WTC11 (cell line): ENCODE measurements at regions not wholly inside any gene's neighbourhood (a gene's known extent, or its start where the extent isn't known, plus 50 kb on each side); places are given as distances from the start of the nearest gene placed in this dataset.

Source experiments
- ATAC-seq: fragments of 200-7000 bp; cut with Tn5 transposase; 2 replicates; pipeline ENCODE4 v1.10.0; 2021; ENCODE audit warnings: mild to moderate bottlenecking, moderate library complexity
- CTCF ChIA-PET: fragments of 300-600 bp; sonication (Branson Sonifier 250); formaldehyde crosslinking; loops from one replicate; lab custom pipeline; 2021; ENCODE audit warnings: antibody characterized with exemption; lab: Charles Lee
- POLR2A ChIA-PET: fragments of 350-600 bp; sonication (Branson Sonifier 250); formaldehyde crosslinking; loops from one replicate; lab custom pipeline; 2021; ENCODE audit warnings: antibody characterized with exemption; lab: Charles Lee
- DNase-seq: peaks from one replicate; pipeline ENCODE4 v3.0.0; 2021; ENCODE audit warnings: low spot score
- H3K27ac Mint-ChIP-seq: 2 replicates; pipeline ENCODE4 v1.8.0; 2021; ENCODE audit warnings: mixed read lengths
- H3K27me3 Mint-ChIP-seq: 2 replicates; pipeline ENCODE4 v1.8.0; 2021; ENCODE audit warnings: low read depth, mild to moderate bottlenecking, moderate library complexity, mixed read lengths
- H3K36me3 Mint-ChIP-seq: 2 replicates; pipeline ENCODE4 v1.8.0; 2021; ENCODE audit warnings: mixed read lengths
- H3K4me1 Mint-ChIP-seq: 2 replicates; pipeline ENCODE4 v1.8.0; 2022; ENCODE audit warnings: mixed read lengths
- H3K4me3 Mint-ChIP-seq: 2 replicates; pipeline ENCODE4 v1.8.0; 2021; ENCODE audit warnings: mild to moderate bottlenecking, moderate library complexity, mixed read lengths
- H3K9me3 Mint-ChIP-seq: 2 replicates; pipeline ENCODE4 v1.8.0; 2021; ENCODE audit warnings: mixed read lengths
- AR ChIP-seq: fragments of 250-450 bp; sonication (Bioruptor Pico); IDR thresholded peaks from 2 replicates; pipeline ENCODE4 v1.9.0; 2021; ENCODE audit warnings: mild to moderate bottlenecking
- ATF2 ChIP-seq: sonication (generic); formaldehyde crosslinking; IDR thresholded peaks from 2 replicates; pipeline ENCODE4 v1.8.1; 2022; ENCODE audit warnings: low read depth, missing genetic modification reagents, borderline replicate concordance
- CBFB ChIP-seq: sonication (generic); formaldehyde crosslinking; IDR thresholded peaks from 2 replicates; pipeline ENCODE4 v1.8.1; 2022; ENCODE audit warnings: mild to moderate bottlenecking, low read depth, missing genetic modification reagents
- ESRRA ChIP-seq: sonication (generic); formaldehyde crosslinking; IDR thresholded peaks from 2 replicates; pipeline ENCODE4 v1.8.1; 2022; ENCODE audit warnings: mild to moderate bottlenecking, missing genetic modification reagents, borderline replicate concordance
- FOXJ3 ChIP-seq: sonication (generic); formaldehyde crosslinking; IDR thresholded peaks from 2 replicates; pipeline ENCODE4 v1.9.0; 2021; ENCODE audit warnings: missing genetic modification reagents, mild to moderate bottlenecking, borderline replicate concordance
- GTF2I ChIP-seq: fragments of 250-450 bp; sonication (Bioruptor Pico); conservative IDR thresholded peaks from 2 replicates; pipeline ENCODE4 v1.4.0; 2021; ENCODE audit warnings: mild to moderate bottlenecking
- MAX ChIP-seq: sonication (generic); formaldehyde crosslinking; IDR thresholded peaks from 2 replicates; pipeline ENCODE4 v1.8.0; 2022; ENCODE audit warnings: mild to moderate bottlenecking, missing genetic modification reagents
- SP1 ChIP-seq: sonication (generic); formaldehyde crosslinking; conservative IDR thresholded peaks from 2 replicates; pipeline ENCODE4 v1.8.1; 2022; ENCODE audit warnings: missing genetic modification reagents
- ZNF425 ChIP-seq: fragments of 250-450 bp; sonication (Bioruptor Pico); conservative IDR thresholded peaks from 2 replicates; pipeline ENCODE4 v1.9.0; 2021; ENCODE audit warnings: mild to moderate bottlenecking
- TF ChIP-seq, protein P1 (sequence below): fragments of 250-450 bp; sonication (Bioruptor Pico); IDR thresholded peaks from 2 replicates; pipeline ENCODE4 v1.8.0; 2021; ENCODE audit warnings: mild to moderate bottlenecking
- TF ChIP-seq, protein P2 (sequence below): fragments of 250-450 bp; sonication (Bioruptor Pico); IDR thresholded peaks from 2 replicates; pipeline ENCODE4 v1.9.0; 2021; ENCODE audit warnings: mild to moderate bottlenecking, borderline replicate concordance
- TF ChIP-seq, protein P3 (sequence below): sonication (generic); formaldehyde crosslinking; IDR thresholded peaks from 2 replicates; pipeline ENCODE4 v1.8.0; 2023; ENCODE audit warnings: missing genetic modification reagents
- TF ChIP-seq, protein P4 (sequence below): sonication (generic); formaldehyde crosslinking; IDR thresholded peaks from 2 replicates; pipeline ENCODE4 v1.8.0; 2022; ENCODE audit warnings: mild to moderate bottlenecking, missing genetic modification reagents

GRCh38 chr12:86663173-86663572, 407.0 kb upstream of the MGAT4C start:
- H3K27me3 Mint-ChIP-seq: no peaks in the 10 kb centered on the region
- H3K9me3 Mint-ChIP-seq: no peaks in the 10 kb centered on the region
- H3K36me3 Mint-ChIP-seq: no peaks in the 10 kb centered on the region
- DNase-seq: no peak
- H3K4me3 Mint-ChIP-seq: no peak overlapping the region
- H3K27ac Mint-ChIP-seq: no peak overlapping the region
- ATAC-seq: no peak
- no peak for TF ChIP-seq CBFB (CRISPR knock-in tag)
- TF ChIP-seq, protein P1, sequence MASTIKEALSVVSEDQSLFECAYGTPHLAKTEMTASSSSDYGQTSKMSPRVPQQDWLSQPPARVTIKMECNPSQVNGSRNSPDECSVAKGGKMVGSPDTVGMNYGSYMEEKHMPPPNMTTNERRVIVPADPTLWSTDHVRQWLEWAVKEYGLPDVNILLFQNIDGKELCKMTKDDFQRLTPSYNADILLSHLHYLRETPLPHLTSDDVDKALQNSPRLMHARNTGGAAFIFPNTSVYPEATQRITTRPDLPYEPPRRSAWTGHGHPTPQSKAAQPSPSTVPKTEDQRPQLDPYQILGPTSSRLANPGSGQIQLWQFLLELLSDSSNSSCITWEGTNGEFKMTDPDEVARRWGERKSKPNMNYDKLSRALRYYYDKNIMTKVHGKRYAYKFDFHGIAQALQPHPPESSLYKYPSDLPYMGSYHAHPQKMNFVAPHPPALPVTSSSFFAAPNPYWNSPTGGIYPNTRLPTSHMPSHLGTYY (CRISPR knock-in tag): no peak
- no peak for TF ChIP-seq SP1
- TF ChIP-seq, protein P2, sequence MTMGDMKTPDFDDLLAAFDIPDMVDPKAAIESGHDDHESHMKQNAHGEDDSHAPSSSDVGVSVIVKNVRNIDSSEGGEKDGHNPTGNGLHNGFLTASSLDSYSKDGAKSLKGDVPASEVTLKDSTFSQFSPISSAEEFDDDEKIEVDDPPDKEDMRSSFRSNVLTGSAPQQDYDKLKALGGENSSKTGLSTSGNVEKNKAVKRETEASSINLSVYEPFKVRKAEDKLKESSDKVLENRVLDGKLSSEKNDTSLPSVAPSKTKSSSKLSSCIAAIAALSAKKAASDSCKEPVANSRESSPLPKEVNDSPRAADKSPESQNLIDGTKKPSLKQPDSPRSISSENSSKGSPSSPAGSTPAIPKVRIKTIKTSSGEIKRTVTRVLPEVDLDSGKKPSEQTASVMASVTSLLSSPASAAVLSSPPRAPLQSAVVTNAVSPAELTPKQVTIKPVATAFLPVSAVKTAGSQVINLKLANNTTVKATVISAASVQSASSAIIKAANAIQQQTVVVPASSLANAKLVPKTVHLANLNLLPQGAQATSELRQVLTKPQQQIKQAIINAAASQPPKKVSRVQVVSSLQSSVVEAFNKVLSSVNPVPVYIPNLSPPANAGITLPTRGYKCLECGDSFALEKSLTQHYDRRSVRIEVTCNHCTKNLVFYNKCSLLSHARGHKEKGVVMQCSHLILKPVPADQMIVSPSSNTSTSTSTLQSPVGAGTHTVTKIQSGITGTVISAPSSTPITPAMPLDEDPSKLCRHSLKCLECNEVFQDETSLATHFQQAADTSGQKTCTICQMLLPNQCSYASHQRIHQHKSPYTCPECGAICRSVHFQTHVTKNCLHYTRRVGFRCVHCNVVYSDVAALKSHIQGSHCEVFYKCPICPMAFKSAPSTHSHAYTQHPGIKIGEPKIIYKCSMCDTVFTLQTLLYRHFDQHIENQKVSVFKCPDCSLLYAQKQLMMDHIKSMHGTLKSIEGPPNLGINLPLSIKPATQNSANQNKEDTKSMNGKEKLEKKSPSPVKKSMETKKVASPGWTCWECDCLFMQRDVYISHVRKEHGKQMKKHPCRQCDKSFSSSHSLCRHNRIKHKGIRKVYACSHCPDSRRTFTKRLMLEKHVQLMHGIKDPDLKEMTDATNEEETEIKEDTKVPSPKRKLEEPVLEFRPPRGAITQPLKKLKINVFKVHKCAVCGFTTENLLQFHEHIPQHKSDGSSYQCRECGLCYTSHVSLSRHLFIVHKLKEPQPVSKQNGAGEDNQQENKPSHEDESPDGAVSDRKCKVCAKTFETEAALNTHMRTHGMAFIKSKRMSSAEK (CRISPR knock-in tag): no peak
- TF ChIP-seq, protein P3, sequence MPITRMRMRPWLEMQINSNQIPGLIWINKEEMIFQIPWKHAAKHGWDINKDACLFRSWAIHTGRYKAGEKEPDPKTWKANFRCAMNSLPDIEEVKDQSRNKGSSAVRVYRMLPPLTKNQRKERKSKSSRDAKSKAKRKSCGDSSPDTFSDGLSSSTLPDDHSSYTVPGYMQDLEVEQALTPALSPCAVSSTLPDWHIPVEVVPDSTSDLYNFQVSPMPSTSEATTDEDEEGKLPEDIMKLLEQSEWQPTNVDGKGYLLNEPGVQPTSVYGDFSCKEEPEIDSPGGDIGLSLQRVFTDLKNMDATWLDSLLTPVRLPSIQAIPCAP (CRISPR knock-in tag): no peak
- no peak for TF ChIP-seq MAX (CRISPR knock-in tag)
- no peak for TF ChIP-seq ESRRA (CRISPR knock-in tag)
- no peak for TF ChIP-seq ZNF425
- TF ChIP-seq GTF2I (CRISPR knock-in tag): no peak
- no peak for TF ChIP-seq ATF2
- TF ChIP-seq FOXJ3 (CRISPR knock-in tag): no peak
- no peak for TF ChIP-seq AR (CRISPR knock-in tag)
- H3K4me1 Mint-ChIP-seq: no peaks in the 10 kb centered on the region
- CTCF ChIA-PET: no interaction called here
- POLR2A ChIA-PET: no interaction called here

DNA sequence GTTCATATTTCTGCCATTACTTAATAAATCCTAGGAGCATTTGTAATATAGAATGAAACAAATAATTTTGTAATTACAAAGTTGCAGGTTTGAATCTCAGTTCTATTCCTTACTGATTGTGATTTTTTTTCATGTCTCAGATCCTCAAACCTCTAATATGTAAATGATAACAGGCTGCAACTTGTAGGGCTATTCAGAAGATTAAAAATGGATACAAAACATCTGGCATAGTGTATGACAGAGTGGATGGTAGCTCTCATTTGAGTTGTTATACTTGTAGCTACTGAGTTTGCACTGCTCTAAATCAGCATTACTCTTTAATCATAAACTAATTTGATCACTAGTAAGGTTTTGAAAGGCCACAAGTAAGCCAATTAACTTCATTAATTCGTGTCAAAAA, 406.3 kb upstream of the MGAT4C start:
- H3K9me3 Mint-ChIP-seq: no peaks in the 10 kb centered on the region
- H3K27ac Mint-ChIP-seq: no peak overlapping the region
- H3K27me3 Mint-ChIP-seq: no peaks in the 10 kb centered on the region
- H3K4me1 Mint-ChIP-seq: no peaks in the 10 kb centered on the region
- POLR2A ChIA-PET: no interaction called here
- H3K4me3 Mint-ChIP-seq: no peak overlapping the region
- ATAC-seq (no peak), DNase-seq (no peak)
- CTCF ChIA-PET: no interaction called here
- no peaks in the 10 kb centered on the region for H3K36me3 Mint-ChIP-seq
- TF ChIP-seq, protein P4, sequence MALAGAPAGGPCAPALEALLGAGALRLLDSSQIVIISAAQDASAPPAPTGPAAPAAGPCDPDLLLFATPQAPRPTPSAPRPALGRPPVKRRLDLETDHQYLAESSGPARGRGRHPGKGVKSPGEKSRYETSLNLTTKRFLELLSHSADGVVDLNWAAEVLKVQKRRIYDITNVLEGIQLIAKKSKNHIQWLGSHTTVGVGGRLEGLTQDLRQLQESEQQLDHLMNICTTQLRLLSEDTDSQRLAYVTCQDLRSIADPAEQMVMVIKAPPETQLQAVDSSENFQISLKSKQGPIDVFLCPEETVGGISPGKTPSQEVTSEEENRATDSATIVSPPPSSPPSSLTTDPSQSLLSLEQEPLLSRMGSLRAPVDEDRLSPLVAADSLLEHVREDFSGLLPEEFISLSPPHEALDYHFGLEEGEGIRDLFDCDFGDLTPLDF (CRISPR knock-in tag): no peak
